22Rv1 (cell line): ENCODE measurements at regions not wholly inside any gene's neighbourhood (a gene's known extent, or its start where the extent isn't known, plus 50 kb on each side); places are given as distances from the start of the nearest gene placed in this dataset.

Source experiments
- H3K27ac ChIP-seq: fragments of 450-650 bp; 2 replicates; pipeline ENCODE4 v1.5.1; 2017
- CTCF ChIP-seq: fragments of 450-650 bp; IDR thresholded peaks from 2 replicates; pipeline ENCODE4 v1.5.1; 2017; ENCODE audit warnings: mild to moderate bottlenecking
- ZFX ChIP-seq: fragments of 450-650 bp; IDR thresholded peaks from 2 replicates; pipeline ENCODE4 v1.6.1; 2017; ENCODE audit warnings: antibody characterized with exemption, borderline replicate concordance

GRCh38 chr4:167955006-167955405, 137.3 kb upstream of the ANXA10 start:
- TF ChIP-seq ZFX (no peak), CTCF (no peak)
- no peak overlapping the region for H3K27ac ChIP-seq

- H3K27ac ChIP-seq, result no peak overlapping the region
- TF ChIP-seq CTCF, result no peak
- no peak for TF ChIP-seq ZFX
These were observed 135.7 kb upstream of the ANXA10 start for GRCh38 chr4:167956676-167957075.

GRCh38 chr4:167964766-167965373, 127.5 kb upstream of the ANXA10 start:
- TF ChIP-seq CTCF (no peak), ZFX (no peak)
- H3K27ac ChIP-seq, result no peak overlapping the region

- no peak overlapping the region for H3K27ac ChIP-seq
These were observed 126.2 kb upstream of the ANXA10 start for GRCh38 chr4:167966143-167966542.

GRCh38 chr4:167973513-167973912, 118.8 kb upstream of the ANXA10 start:
- no peak for TF ChIP-seq ZFX
- no peak for TF ChIP-seq CTCF
- H3K27ac ChIP-seq, result no peak overlapping the region

More at GRCh38 chr4:167966143-167966542, 126.2 kb upstream of the ANXA10 start:
- TF ChIP-seq CTCF, result no peak
- TF ChIP-seq ZFX, result no peak

- H3K27ac ChIP-seq, result no peak overlapping the region
- TF ChIP-seq ZFX (no peak), CTCF (no peak)
These were observed 106.8 kb upstream of the ANXA10 start for GRCh38 chr4:167985565-167985964.

- TF ChIP-seq CTCF, result no peak
- no peak for TF ChIP-seq ZFX
- H3K27ac ChIP-seq, result no peak overlapping the region
These were observed 106.3 kb upstream of the ANXA10 start for GRCh38 chr4:167986044-167986443.
